Vagina (tissue), 2 donors: ENCODE measurements at regions not wholly inside any gene's neighbourhood (a gene's known extent, or its start where the extent isn't known, plus 50 kb on each side); places are given as distances from the start of the nearest gene placed in this dataset.

Experiments
- POLR2A ChIP-seq, 2 donors: fragments of 450-650 bp; IDR thresholded peaks; one replicate each; pipeline ENCODE4 v1.6.1; 2017; ENCODE audit warnings: antibody characterized with exemption in 2 of 2, mild to moderate bottlenecking in 2 of 2, moderate library complexity in 2 of 2
- POLR2AphosphoS5 ChIP-seq, 2 donors: sonication (generic); formaldehyde crosslinking; IDR thresholded peaks; one replicate each; pipeline ENCODE4 v1.9.0; 2017; ENCODE audit warnings: antibody characterized with exemption in 2 of 2, mild to moderate bottlenecking in 2 of 2, low read depth in 1 of 2; ENCODE audit not compliant: insufficient read depth in 1 of 2
- TF ChIP-seq, protein P1 (sequence below), 3 experiments: fragments of 450-650 bp in 2 of 3; fragments of 200-600 bp in 1 of 3; sonication (generic) in 1 of 3; IDR thresholded peaks; one replicate each; pipeline ENCODE4 v1.5.1; 2017 to 2019; ENCODE audit warnings: antibody characterized with exemption in 3 of 3, mild to moderate bottlenecking in 2 of 3, moderate library complexity in 2 of 3

DNA sequence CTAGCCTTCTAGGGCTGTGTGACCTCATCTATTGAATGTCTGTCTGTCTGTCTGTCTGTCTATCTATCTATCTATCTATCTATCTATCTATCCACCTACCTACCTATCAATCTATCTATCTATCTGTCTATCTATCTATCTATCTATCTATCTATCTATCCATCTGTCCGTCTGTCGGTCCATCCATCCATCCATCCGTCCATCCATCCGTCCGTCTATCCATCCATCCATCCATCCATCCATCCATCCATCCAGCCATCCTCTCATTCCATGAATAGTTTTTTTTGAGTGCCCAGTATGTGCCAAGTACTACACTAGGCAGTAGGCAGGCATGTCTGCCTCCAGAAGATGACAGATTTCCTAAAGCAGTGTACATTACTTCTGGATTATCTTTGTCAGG, 122.5 kb downstream of the FOXB1 start:
- TF ChIP-seq, protein P1, sequence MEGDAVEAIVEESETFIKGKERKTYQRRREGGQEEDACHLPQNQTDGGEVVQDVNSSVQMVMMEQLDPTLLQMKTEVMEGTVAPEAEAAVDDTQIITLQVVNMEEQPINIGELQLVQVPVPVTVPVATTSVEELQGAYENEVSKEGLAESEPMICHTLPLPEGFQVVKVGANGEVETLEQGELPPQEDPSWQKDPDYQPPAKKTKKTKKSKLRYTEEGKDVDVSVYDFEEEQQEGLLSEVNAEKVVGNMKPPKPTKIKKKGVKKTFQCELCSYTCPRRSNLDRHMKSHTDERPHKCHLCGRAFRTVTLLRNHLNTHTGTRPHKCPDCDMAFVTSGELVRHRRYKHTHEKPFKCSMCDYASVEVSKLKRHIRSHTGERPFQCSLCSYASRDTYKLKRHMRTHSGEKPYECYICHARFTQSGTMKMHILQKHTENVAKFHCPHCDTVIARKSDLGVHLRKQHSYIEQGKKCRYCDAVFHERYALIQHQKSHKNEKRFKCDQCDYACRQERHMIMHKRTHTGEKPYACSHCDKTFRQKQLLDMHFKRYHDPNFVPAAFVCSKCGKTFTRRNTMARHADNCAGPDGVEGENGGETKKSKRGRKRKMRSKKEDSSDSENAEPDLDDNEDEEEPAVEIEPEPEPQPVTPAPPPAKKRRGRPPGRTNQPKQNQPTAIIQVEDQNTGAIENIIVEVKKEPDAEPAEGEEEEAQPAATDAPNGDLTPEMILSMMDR (IDR thresholded peaks at IDR 0.05): no peak
- TF ChIP-seq POLR2A (IDR thresholded peaks at IDR 0.05): no peak
- no peak for TF ChIP-seq POLR2AphosphoS5 (IDR thresholded peaks at IDR 0.05; ENCODE audit: insufficient read depth in 1 of 2, low read depth in 1 of 2)
